H9 (cell line): ENCODE measurements at regions not wholly inside any gene's neighbourhood (a gene's known extent, or its start where the extent isn't known, plus 50 kb on each side); places are given as distances from the start of the nearest gene placed in this dataset.

Source experiments
- DNase-seq: peaks from one replicate; pipeline ENCODE4 v3.0.0-alpha.2; 2017
- H2AFZ ChIP-seq: one replicate; pipeline ENCODE4 v1.6.1; 2013; ENCODE audit warnings: mild to moderate bottlenecking, low read length, control low read depth, moderate library complexity
- H2AK5ac ChIP-seq: 2 replicates; pipeline ENCODE4 v1.6.1; 2013; ENCODE audit warnings: low read length, control low read depth, mixed read lengths; ENCODE audit not compliant: insufficient read length
- H2BK120ac ChIP-seq: one replicate; pipeline ENCODE4 v1.6.1; 2013; ENCODE audit warnings: low read depth, mild to moderate bottlenecking, low read length, control low read depth, inconsistent platforms; ENCODE audit not compliant: poor library complexity, severe bottlenecking
- H2BK12ac ChIP-seq: 2 replicates; pipeline ENCODE4 v1.6.1; 2013; ENCODE audit warnings: low read length, control low read depth, mixed read lengths, low read depth; ENCODE audit not compliant: insufficient read length
- H2BK15ac ChIP-seq: 2 replicates; pipeline ENCODE4 v1.6.1; 2013; ENCODE audit warnings: low read depth, low read length, control low read depth
- H2BK20ac ChIP-seq: one replicate; pipeline ENCODE4 v1.6.1; 2013; ENCODE audit warnings: low read depth, mild to moderate bottlenecking, low read length, control low read depth, inconsistent platforms; ENCODE audit not compliant: poor library complexity, severe bottlenecking
- H2BK5ac ChIP-seq: 2 replicates; pipeline ENCODE4 v1.6.1; 2013; ENCODE audit warnings: low read length, control low read depth, mixed read lengths; ENCODE audit not compliant: insufficient read length
- H3K14ac ChIP-seq: 2 replicates; pipeline ENCODE4 v1.6.1; 2013; ENCODE audit warnings: low read length, control low read depth; ENCODE audit not compliant: insufficient read depth
- H3K18ac ChIP-seq: 2 replicates; pipeline ENCODE4 v1.6.1; 2013; ENCODE audit warnings: low read depth, mild to moderate bottlenecking, mixed read lengths, low read length, control low read depth; ENCODE audit not compliant: insufficient read length
- H3K23ac ChIP-seq: 2 replicates; pipeline ENCODE4 v1.6.1; 2013; ENCODE audit warnings: low read length, control low read depth, mixed read lengths, low read depth; ENCODE audit not compliant: insufficient read length
- H3K23me2 ChIP-seq: 2 replicates; pipeline ENCODE4 v1.6.1; 2013; ENCODE audit warnings: low read depth, mild to moderate bottlenecking, mixed read lengths, low read length, control low read depth; ENCODE audit not compliant: insufficient read length, poor library complexity, severe bottlenecking
- H3K27ac ChIP-seq: 2 replicates; pipeline ENCODE4 v1.5.1; 2013; ENCODE audit warnings: low read length, control low read depth, mixed read lengths, low read depth; ENCODE audit not compliant: insufficient read length
- H3K27me3 ChIP-seq: 2 replicates; pipeline ENCODE4 v1.6.1; 2013; ENCODE audit warnings: low read length, control low read depth, inconsistent platforms; ENCODE audit not compliant: insufficient read depth
- H3K4ac ChIP-seq: 2 replicates; pipeline ENCODE4 v1.6.1; 2013; ENCODE audit warnings: low read depth, mild to moderate bottlenecking, control low read depth, inconsistent platforms, low read length, moderate library complexity
- H3K4me1 ChIP-seq: 2 replicates; pipeline ENCODE4 v1.6.1; 2013; ENCODE audit warnings: low read length, control low read depth, inconsistent platforms; ENCODE audit not compliant: insufficient read depth
- H3K4me2 ChIP-seq: 2 replicates; pipeline ENCODE4 v1.6.1; 2013; ENCODE audit warnings: low read length, control low read depth, mixed read lengths; ENCODE audit not compliant: insufficient read length, insufficient read depth
- H3K56ac ChIP-seq: 2 replicates; pipeline ENCODE4 v1.6.1; 2013; ENCODE audit warnings: low read depth, mild to moderate bottlenecking, mixed read lengths, low read length, control low read depth; ENCODE audit not compliant: insufficient read length
- H3K79me1 ChIP-seq: 2 replicates; pipeline ENCODE4 v1.6.1; 2013; ENCODE audit warnings: low read depth, mild to moderate bottlenecking, moderate library complexity, low read length, control low read depth, inconsistent platforms; ENCODE audit not compliant: insufficient read depth, poor library complexity, severe bottlenecking
- H3K79me2 ChIP-seq: 2 replicates; pipeline ENCODE4 v1.6.1; 2013; ENCODE audit warnings: low read length, control low read depth, inconsistent platforms; ENCODE audit not compliant: insufficient read depth
- H3K9ac ChIP-seq: 2 replicates; pipeline ENCODE4 v1.6.1; 2013; ENCODE audit warnings: low read length, control low read depth, mixed read lengths; ENCODE audit not compliant: insufficient read length; ENCODE audit errors: extremely low read depth
- H3K9me3 ChIP-seq: one replicate; pipeline ENCODE4 v1.6.1; 2013; ENCODE audit warnings: low read depth, low read length, inconsistent platforms; ENCODE audit not compliant: control insufficient read depth
- H3T11ph ChIP-seq: one replicate; pipeline ENCODE4 v1.6.1; 2013; ENCODE audit warnings: mild to moderate bottlenecking, low read length, control low read depth, inconsistent platforms
- H4K20me1 ChIP-seq: one replicate; pipeline ENCODE4 v1.6.1; 2013; ENCODE audit not compliant: control insufficient read depth, insufficient read length, insufficient read depth
- H4K5ac ChIP-seq: 2 replicates; pipeline ENCODE4 v1.6.1; 2013; ENCODE audit warnings: low read depth, mild to moderate bottlenecking, mixed read lengths, low read length, control low read depth; ENCODE audit not compliant: insufficient read length
- H4K8ac ChIP-seq: replicated peaks from 2 replicates; pipeline ENCODE4 v1.6.1; 2013; ENCODE audit warnings: low read length, control low read depth, mixed read lengths, low read depth; ENCODE audit not compliant: insufficient read length
- H4K91ac ChIP-seq: 2 replicates; pipeline ENCODE4 v1.6.1; 2013; ENCODE audit warnings: low read depth, mild to moderate bottlenecking, moderate library complexity, mixed read lengths, low read length, control low read depth; ENCODE audit not compliant: insufficient read length
- H3K27ac Mint-ChIP-seq, 3 experiments: 2 replicates in 2 of 3; 3 replicates in 1 of 3; pipeline ENCODE4 v1.8.0; 2020 to 2021; ENCODE audit warnings: mixed read lengths in 3 of 3, mild to moderate bottlenecking in 1 of 3, moderate library complexity in 1 of 3
- H3K27me3 Mint-ChIP-seq: 2 replicates; pipeline ENCODE4 v1.8.0; 2021; ENCODE audit warnings: low read depth, mild to moderate bottlenecking, moderate library complexity, mixed read lengths
- H3K36me3 Mint-ChIP-seq, 3 experiments: 2 replicates in 2 of 3; 3 replicates in 1 of 3; pipeline ENCODE4 v1.8.0; 2020 to 2021; ENCODE audit warnings: low read depth in 3 of 3, mixed read lengths in 3 of 3; ENCODE audit not compliant: insufficient read depth in 1 of 3
- H3K4me1 Mint-ChIP-seq, 2 experiments: 2 replicates each; pipeline ENCODE4 v1.8.0; 2020; ENCODE audit warnings: mixed read lengths in 2 of 2
- H3K4me3 Mint-ChIP-seq, 2 experiments: 2 replicates in 1 of 2; 3 replicates in 1 of 2; pipeline ENCODE4 v1.8.0; 2020 to 2021; ENCODE audit warnings: mild to moderate bottlenecking in 2 of 2, mixed read lengths in 2 of 2, moderate library complexity in 1 of 2
- H3K9me3 Mint-ChIP-seq, 2 experiments: 2 replicates in 1 of 2; 3 replicates in 1 of 2; pipeline ENCODE4 v1.8.0; 2020; ENCODE audit warnings: mild to moderate bottlenecking in 2 of 2, mixed read lengths in 2 of 2, moderate library complexity in 1 of 2
- WGBS: extraction: QIAGEN DNeasy Blood & Tissue Kit; methylation state at CpG from one replicate; pipeline ENCODE4 v1.1.7; 2013; ENCODE audit warnings: missing lambda C conversion rate, low lambda C conversion rate, mixed read lengths; ENCODE audit not compliant: insufficient read length; ENCODE audit errors: extremely low coverage; 5-methylcytosine and 5-hydroxymethylcytosine counted together
- TF ChIP-seq, protein P1 (sequence below): fragments of 200-600 bp; sonication (generic); conservative IDR thresholded peaks from 3 replicates; pipeline ENCODE4 v1.8.0; 2021; ENCODE audit warnings: antibody characterized with exemption, mild to moderate bottlenecking

DNA sequence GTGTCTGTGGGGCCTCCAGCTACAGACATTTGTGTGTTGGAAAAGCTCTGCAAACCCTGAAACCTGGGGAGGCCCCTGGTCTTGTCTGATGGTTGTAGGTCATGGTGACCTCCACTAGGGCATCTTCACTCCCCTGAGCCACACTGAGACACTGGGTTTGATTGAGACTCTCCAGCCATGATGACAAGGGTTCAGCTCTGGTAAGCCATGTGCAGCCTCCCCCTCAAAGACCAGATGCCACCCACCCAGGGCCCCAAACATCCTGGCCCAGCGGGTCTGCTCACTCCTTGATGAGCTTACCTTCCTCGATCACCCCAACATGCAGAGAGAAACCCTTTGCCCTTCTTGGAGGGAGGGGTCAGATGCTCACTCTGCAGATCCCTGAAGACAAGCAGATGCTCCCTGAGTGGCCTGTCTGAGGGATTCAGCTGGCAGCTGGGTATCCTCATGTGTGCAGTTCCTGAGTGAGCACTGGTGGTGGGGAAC, 101.6 kb downstream of the METRNL start:
- Histone ChIP-seq H2AFZ (no peak overlapping the region), H4K8ac (no peak overlapping the region), H3K4me1 (no peaks in the 10 kb centered on the region), H3K23me2 (no peaks in the 10 kb centered on the region), H4K20me1 (no peaks in the 10 kb centered on the region), H3K23ac (no peak overlapping the region), H3K14ac (no peak overlapping the region), H2BK20ac (no peak overlapping the region), H3K79me2 (no peaks in the 10 kb centered on the region), H3K4ac (no peak overlapping the region), H3K27ac (no peak overlapping the region), H3K4me2 (no peak overlapping the region), H3K9ac (no peak overlapping the region), H3K56ac (no peak overlapping the region), H3K27me3 (no peaks in the 10 kb centered on the region), H4K5ac (no peak overlapping the region), H3K9me3 (no peaks in the 10 kb centered on the region), H2BK5ac (no peak overlapping the region), H4K91ac (no peak overlapping the region), H2AK5ac (no peak overlapping the region), H3T11ph (no peak overlapping the region), H2BK120ac (no peak overlapping the region), H2BK12ac (no peak overlapping the region), H3K79me1 (no peaks in the 10 kb centered on the region), H3K18ac (no peak overlapping the region), H2BK15ac (no peak overlapping the region)
- Mint-ChIP-seq H3K27ac (no peak overlapping the region), H3K36me3 (peaks cover 0 to 2% (median 0%) of the 10 kb centered on the region in 3 experiments; a peak in 1 of 7 replicates), H3K4me1 (peaks cover 0 to 2% of the 10 kb centered on the region in 2 experiments; a peak in 1 of 4 replicates), H3K9me3 (peaks cover 0 to 14% of the 10 kb centered on the region in 2 experiments; a peak in 2 of 5 replicates), H3K4me3 (no peak overlapping the region), H3K27me3 (peaks cover 3% of the 10 kb centered on the region)
- no CpG with 5 or more reads among the region's 2 CpGs for WGBS
- DNase-seq: peak; percentile 31
- TF ChIP-seq, protein P1, sequence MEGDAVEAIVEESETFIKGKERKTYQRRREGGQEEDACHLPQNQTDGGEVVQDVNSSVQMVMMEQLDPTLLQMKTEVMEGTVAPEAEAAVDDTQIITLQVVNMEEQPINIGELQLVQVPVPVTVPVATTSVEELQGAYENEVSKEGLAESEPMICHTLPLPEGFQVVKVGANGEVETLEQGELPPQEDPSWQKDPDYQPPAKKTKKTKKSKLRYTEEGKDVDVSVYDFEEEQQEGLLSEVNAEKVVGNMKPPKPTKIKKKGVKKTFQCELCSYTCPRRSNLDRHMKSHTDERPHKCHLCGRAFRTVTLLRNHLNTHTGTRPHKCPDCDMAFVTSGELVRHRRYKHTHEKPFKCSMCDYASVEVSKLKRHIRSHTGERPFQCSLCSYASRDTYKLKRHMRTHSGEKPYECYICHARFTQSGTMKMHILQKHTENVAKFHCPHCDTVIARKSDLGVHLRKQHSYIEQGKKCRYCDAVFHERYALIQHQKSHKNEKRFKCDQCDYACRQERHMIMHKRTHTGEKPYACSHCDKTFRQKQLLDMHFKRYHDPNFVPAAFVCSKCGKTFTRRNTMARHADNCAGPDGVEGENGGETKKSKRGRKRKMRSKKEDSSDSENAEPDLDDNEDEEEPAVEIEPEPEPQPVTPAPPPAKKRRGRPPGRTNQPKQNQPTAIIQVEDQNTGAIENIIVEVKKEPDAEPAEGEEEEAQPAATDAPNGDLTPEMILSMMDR: no peak
